GM10266 (cell line): ENCODE measurements at regions not wholly inside any gene's neighbourhood (a gene's known extent, or its start where the extent isn't known, plus 50 kb on each side); places are given as distances from the start of the nearest gene placed in this dataset.
"Not testable (repeated sequence)": the region's sequence is repeated elsewhere in the genome, so short reads cannot be mapped to it uniquely, and the experiment has no call there.

Source experiments
- DNase-seq: peaks from one replicate; pipeline ENCODE4 v3.0.0; 2012; ENCODE audit errors: extremely low spot score
- CTCF ChIP-seq: IDR thresholded peaks from 2 replicates; pipeline ENCODE4 v1.5.1; 2012; ENCODE audit warnings: mild to moderate bottlenecking, low read depth; ENCODE audit not compliant: control insufficient read depth, insufficient read depth; ENCODE audit errors: missing control alignments

GRCh38 chr10:23581906-23582450, 143.1 kb downstream of the OTUD1 start:
- TF ChIP-seq CTCF: no peak

GRCh38 chr10:23584396-23584795, 145.5 kb downstream of the OTUD1 start:
- TF ChIP-seq CTCF: no peak
- no peak for DNase-seq

More at GRCh38 chr10:23581906-23582450, 143.1 kb downstream of the OTUD1 start:
- no peak for DNase-seq

- TF ChIP-seq CTCF: no peak
Observed at GRCh38 chr10:23585186-23585585, 146.3 kb downstream of the OTUD1 start.

GRCh38 chr10:23585666-23586065, 146.8 kb downstream of the OTUD1 start:
- no peak for DNase-seq
- no peak for TF ChIP-seq CTCF

More at GRCh38 chr10:23585186-23585585, 146.3 kb downstream of the OTUD1 start:
- no peak for DNase-seq

- DNase-seq: not testable (repeated sequence)
Observed at GRCh38 chr10:23595278-23595677, 156.4 kb downstream of the OTUD1 start.

- DNase-seq: no peak
- TF ChIP-seq CTCF: no peak
Observed at GRCh38 chr10:23604613-23605012, 165.7 kb downstream of the OTUD1 start.

- no peak for TF ChIP-seq CTCF
- no peak for DNase-seq
Observed at GRCh38 chr10:23606456-23606855, 167.6 kb downstream of the OTUD1 start.

GRCh38 chr10:23608926-23609325, 170.1 kb downstream of the OTUD1 start:
- TF ChIP-seq CTCF: no peak
- DNase-seq: no peak
